ENCODE measurements at regions not wholly inside any gene's neighbourhood (a gene's known extent, or its start where the extent isn't known, plus 50 kb on each side); places are given as distances from the start of the nearest gene placed in this dataset.

- TF ChIP-seq, protein P1, sequence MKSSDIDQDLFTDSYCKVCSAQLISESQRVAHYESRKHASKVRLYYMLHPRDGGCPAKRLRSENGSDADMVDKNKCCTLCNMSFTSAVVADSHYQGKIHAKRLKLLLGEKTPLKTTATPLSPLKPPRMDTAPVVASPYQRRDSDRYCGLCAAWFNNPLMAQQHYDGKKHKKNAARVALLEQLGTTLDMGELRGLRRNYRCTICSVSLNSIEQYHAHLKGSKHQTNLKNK (CRISPR knock-in tag; IDR thresholded peaks at IDR 0.05), result no peak
- TF ChIP-seq CTCF (IDR thresholded peaks at IDR 0.05) (no peak), NR2C2 (CRISPR knock-in tag; IDR thresholded peaks at IDR 0.05) (no peak), MAX (CRISPR knock-in tag; IDR thresholded peaks at IDR 0.05) (no peak), ZNF396 (CRISPR knock-in tag; IDR thresholded peaks at IDR 0.05; ENCODE audit: borderline replicate concordance) (no peak), PRRX2 (CRISPR knock-in tag; IDR thresholded peaks at IDR 0.05) (no peak)
- TF ChIP-seq, protein P2, sequence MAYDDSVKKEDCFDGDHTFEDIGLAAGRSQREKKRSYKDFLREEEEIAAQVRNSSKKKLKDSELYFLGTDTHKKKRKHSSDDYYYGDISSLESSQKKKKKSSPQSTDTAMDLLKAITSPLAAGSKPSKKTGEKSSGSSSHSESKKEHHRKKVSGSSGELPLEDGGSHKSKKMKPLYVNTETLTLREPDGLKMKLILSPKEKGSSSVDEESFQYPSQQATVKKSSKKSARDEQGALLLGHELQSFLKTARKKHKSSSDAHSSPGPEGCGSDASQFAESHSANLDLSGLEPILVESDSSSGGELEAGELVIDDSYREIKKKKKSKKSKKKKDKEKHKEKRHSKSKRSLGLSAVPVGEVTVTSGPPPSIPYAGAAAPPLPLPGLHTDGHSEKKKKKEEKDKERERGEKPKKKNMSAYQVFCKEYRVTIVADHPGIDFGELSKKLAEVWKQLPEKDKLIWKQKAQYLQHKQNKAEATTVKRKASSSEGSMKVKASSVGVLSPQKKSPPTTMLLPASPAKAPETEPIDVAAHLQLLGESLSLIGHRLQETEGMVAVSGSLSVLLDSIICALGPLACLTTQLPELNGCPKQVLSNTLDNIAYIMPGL (CRISPR knock-in tag; IDR thresholded peaks at IDR 0.05), result no peak
- TF ChIP-seq, protein P3, sequence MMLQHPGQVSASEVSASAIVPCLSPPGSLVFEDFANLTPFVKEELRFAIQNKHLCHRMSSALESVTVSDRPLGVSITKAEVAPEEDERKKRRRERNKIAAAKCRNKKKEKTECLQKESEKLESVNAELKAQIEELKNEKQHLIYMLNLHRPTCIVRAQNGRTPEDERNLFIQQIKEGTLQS (CRISPR knock-in tag; conservative IDR thresholded peaks at IDR 0.05), result no peak
Measured at GRCh38 chr13:84290386-84290785, 408.1 kb upstream of the SLITRK1 start.
